Fibroblast of skin of scalp (primary cell): ENCODE measurements at regions not wholly inside any gene's neighbourhood (a gene's known extent, or its start where the extent isn't known, plus 50 kb on each side); places are given as distances from the start of the nearest gene placed in this dataset.

ENCODE experiments used
- DNase-seq: peaks from one replicate; pipeline ENCODE4 v3.0.0-alpha.2; 2013

- no peak for DNase-seq
Observed at GRCh38 chr9:95666096-95666784, 149.5 kb upstream of the PTCH1 start.

- no peak for DNase-seq
Observed at GRCh38 chr9:95653246-95653645, 136.5 kb upstream of the PTCH1 start.

GRCh38 chr9:95650720-95651119 is 133.9 kb upstream of the PTCH1 start:
- DNase-seq = no peak

DNA sequence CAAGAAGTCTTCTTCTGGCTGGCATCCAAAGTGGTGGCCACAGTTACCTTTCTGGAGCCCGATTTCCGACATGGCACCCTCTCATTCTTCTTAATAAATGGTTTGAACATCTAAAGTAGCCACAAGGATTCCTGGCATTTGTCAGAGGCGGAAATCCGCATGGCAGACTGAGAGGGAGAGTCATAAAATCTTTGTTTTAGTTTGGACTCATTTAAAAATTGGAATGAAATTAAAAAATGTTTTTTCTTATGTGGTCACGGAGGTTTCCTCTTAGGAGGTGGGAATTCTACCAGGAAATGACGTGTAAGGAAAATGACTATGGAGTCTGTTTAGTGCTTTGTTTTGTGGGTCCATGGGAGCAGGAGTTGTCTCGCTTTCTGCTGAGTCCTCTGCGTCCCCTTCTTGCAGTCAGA is 133.0 kb upstream of the PTCH1 start:
- peak; percentile 43 for DNase-seq

- DNase-seq = no peak
Observed at GRCh38 chr9:95648225-95648624, 131.5 kb upstream of the PTCH1 start.

GRCh38 chr9:95645992-95646391 is 129.2 kb upstream of the PTCH1 start:
- DNase-seq = no peak

- no peak for DNase-seq
Observed at GRCh38 chr9:95645579-95645978, 128.8 kb upstream of the PTCH1 start.

DNA sequence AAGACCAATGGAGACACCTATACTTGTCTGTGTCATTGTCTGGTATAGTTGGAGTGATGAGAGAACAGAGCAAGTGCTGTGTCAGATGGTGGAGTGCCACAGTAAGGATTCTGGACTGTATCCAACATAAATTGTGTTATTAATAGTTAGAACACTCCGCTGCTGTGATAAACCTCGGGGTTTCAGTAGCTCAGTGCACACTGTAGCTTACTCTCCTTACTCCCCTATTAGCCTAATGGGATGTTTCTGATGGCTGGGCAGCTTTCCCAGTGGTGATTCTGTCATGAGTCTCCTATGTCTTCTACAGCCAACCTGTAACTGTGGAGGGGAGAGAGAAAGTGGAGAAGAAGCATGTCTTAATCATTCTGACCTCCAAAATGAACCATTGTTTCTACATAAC is 127.6 kb upstream of the PTCH1 start:
- DNase-seq = peak; percentile 6

GRCh38 chr9:95643619-95644018 is 126.8 kb upstream of the PTCH1 start:
- no peak for DNase-seq

DNA sequence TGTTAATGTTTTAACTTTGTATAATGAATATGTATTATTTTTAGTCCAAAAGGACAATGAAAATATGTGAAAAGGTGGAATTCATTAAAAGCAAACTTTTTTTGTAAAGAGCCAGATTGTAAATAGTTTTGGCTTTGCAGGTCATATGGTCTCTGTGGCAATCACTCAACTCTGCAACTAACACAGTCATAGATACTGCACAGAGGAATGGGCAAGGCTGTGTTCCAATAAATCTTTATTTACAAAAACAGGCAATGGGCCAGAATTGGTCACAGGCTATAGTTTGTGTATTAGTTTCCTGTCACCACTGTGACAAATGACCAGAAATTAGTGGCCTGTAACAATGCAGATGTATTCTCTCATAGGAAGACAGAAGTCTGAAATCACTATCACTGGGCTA is 125.4 kb upstream of the PTCH1 start:
- no peak for DNase-seq

DNA sequence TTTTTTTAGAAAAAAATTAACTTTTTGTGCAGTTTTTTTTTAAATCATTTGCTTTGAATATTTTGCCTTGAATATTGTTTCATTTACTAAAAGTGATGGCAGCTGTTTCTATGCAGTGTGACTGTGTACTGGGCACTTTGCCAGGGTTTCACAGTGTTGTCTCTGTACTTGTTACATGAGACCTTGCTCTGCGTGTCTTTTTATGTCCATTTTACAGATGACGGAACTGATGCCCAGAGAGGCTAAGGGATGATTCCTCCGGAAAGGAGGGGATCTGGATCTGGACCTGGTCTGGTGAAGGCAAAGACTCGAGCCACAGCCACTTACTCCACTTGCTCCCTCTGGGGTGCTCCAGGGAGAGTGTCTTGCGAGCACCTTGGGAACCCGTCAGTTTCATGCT is 124.8 kb upstream of the PTCH1 start:
- DNase-seq = peak; percentile 35

- DNase-seq = peak; percentile 41
Observed at GRCh38 chr9:95640336-95640735, 123.6 kb upstream of the PTCH1 start.

GRCh38 chr9:95635986-95636671 is 119.4 kb upstream of the PTCH1 start:
- DNase-seq = peak; percentile 56

GRCh38 chr9:95634536-95634935 is 117.8 kb upstream of the PTCH1 start:
- peak; percentile 21 for DNase-seq

- DNase-seq = no peak
Observed at GRCh38 chr9:95634114-95634513, 117.3 kb upstream of the PTCH1 start.

DNA sequence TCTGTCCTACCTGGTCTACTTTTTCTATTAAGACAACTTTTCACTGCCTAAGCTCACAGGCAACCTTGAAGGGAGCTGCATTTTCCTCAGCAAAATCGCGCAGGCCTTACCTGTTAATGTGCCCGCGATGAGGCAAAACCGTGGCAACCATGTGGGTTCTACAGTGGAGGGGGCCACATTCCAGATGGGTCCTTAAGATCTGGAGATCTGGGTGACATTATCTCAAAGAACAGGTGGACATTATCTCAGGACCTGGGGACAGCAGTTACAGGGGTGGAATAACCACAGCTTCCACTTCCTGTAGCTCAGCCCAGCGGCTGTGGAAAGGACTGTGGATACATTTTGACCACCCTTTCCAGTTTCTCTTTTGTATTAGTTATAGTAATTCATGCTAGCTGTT is 112.8 kb upstream of the PTCH1 start:
- DNase-seq = no peak

GRCh38 chr9:95627802-95628201 is 111.0 kb upstream of the PTCH1 start:
- DNase-seq = peak; percentile 41

GRCh38 chr9:95626885-95627558 is 110.3 kb upstream of the PTCH1 start:
- peak; percentile 30 for DNase-seq

DNA sequence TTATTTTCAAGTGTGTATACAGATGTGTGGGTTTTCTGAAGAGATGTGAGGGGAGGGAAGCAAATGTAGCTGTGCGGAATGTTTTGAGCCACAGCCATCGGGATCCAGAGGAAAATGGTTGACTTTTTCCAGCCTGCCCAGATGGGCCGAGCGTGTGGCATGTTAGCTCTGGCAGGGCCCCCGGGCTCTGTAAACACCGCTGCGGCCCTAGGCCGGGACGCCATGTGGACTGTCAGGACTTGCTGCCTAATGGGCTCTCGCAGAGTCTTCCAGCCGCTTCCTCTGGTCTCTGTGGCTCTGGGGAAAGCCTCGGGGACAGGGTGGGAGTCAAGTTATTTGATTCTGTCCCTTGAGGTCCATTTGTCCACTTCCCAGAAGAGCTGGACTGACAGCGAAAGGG is 109.6 kb upstream of the PTCH1 start:
- no peak for DNase-seq

DNA sequence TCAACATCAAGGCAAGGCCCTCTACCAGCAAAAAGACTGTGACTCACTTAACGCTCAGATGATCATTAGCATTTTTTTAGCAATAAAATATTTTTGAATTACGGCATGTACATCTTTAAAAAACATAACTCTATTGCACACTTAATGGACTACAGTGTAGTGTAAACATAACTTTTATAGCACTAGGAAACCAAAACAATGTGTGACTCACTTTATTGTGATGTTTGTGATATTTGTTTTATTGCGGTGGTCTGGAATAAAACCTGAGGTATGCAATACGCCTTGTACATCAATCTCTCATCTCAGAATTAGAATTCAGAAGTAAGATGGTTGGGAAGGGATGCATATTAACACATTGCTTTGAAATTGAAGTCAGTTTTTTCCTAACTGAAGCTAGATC is 106.9 kb upstream of the PTCH1 start:
- DNase-seq = no peak

DNA sequence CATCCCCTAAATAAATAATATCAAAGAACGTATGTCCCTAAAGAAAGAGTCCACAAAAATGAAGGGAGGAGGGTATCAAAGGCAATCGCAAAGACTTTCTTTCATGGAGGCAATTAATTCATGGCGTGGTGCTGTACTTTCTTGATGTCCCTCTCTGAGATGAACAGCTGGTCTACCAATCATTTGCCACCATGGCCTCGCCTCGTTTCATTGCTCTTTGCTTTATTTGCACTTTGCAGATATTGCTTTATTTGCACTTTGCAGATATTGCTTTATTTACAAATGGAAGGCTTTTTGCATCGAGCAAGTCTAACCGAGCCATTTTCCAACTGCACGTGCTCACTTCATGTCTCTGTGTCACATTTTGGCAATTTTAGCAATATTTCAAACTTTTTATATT is 104.0 kb upstream of the PTCH1 start:
- no peak for DNase-seq

DNA sequence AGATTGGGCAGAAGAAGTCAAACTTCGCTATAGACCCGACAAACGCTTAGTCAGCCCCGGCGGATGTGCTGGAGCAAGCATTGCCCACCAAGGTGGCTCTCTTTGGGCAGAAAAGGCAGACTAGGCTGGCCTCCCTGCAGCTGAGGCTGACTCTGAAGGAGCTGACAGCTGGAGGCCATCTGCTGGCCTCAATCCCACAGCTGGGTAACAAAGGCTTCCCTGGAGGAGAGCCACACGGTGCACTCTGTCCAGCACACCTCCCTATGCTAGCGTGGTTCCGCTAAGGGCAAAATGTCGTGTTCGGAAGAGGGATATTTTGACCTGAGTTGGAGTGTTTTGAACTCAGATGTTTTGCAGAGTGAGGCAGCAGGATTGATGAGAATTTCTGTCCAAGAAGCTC is 103.5 kb upstream of the PTCH1 start:
- DNase-seq = no peak

DNA sequence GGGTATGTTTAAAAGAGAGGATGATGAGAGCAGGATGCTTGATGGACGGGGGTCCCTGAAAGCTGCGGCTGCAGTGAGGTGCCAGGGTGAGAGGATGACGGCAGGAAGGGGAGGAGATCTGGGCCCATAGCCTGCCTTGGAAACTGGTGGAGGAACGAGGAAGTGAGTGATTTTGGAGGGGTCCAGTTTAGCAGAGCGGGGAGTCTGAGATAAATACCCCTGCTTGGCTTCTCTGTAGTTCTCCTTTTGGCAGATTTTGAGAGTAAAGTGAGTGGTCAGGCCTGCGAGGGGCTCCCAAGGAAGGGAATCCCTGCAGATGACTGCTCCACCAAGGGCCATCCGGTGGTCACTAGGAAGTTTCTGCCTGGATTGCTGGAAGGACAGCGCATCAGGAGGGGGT is 98.5 kb upstream of the PTCH1 start:
- DNase-seq = no peak

- DNase-seq = no peak
Observed at GRCh38 chr9:95613670-95614069, 96.9 kb upstream of the PTCH1 start.
